Ammon's horn (tissue), 1 donor: ENCODE measurements at regions not wholly inside any gene's neighbourhood (a gene's known extent, or its start where the extent isn't known, plus 50 kb on each side); places are given as distances from the start of the nearest gene placed in this dataset.
"Not testable (repeated sequence)": the region's sequence is repeated elsewhere in the genome, so short reads cannot be mapped to it uniquely, and the experiment has no call there.

Experiments used
- DNase-seq: peaks from one replicate; pipeline ENCODE4 v3.0.0-alpha.2; 2016; ENCODE audit warnings: low spot score

- DNase-seq: no peak
Measured at GRCh38 chr3:21989341-21990042, 238.5 kb upstream of the ZNF385D start.

- no peak for DNase-seq
Measured at GRCh38 chr3:21991061-21991460, 240.1 kb upstream of the ZNF385D start.

- no peak for DNase-seq
Measured at GRCh38 chr3:21995079-21995607, 244.1 kb upstream of the ZNF385D start.

GRCh38 chr3:22007368-22007767 is 256.4 kb upstream of the ZNF385D start:
- no peak for DNase-seq

GRCh38 chr3:22010997-22011396 is 260.0 kb upstream of the ZNF385D start:
- no peak for DNase-seq

- DNase-seq: no peak
Measured at GRCh38 chr3:22012471-22012870, 261.5 kb upstream of the ZNF385D start.

GRCh38 chr3:22013641-22014040 is 262.6 kb upstream of the ZNF385D start:
- no peak for DNase-seq

- no peak for DNase-seq
Measured at GRCh38 chr3:22016197-22016596, 265.2 kb upstream of the ZNF385D start.

- not testable (repeated sequence) for DNase-seq
Measured at GRCh38 chr3:22024638-22025037, 273.6 kb upstream of the ZNF385D start.

GRCh38 chr3:22029480-22029879 is 278.5 kb upstream of the ZNF385D start:
- DNase-seq: no peak

- no peak for DNase-seq
Measured at GRCh38 chr3:22039161-22039560, 288.2 kb upstream of the ZNF385D start.

GRCh38 chr3:22040150-22040549 is 289.1 kb upstream of the ZNF385D start:
- no peak for DNase-seq

- DNase-seq: no peak
Measured at GRCh38 chr3:22045882-22046281, 294.9 kb upstream of the ZNF385D start.

- no peak for DNase-seq
Measured at GRCh38 chr3:22063500-22063899, 312.5 kb upstream of the ZNF385D start.

- DNase-seq: no peak
Measured at GRCh38 chr3:22068619-22069018, 317.6 kb upstream of the ZNF385D start.

- no peak for DNase-seq
Measured at GRCh38 chr3:22088204-22088603, 337.2 kb upstream of the ZNF385D start.

- no peak for DNase-seq
Measured at GRCh38 chr3:22089284-22089683, 338.3 kb upstream of the ZNF385D start.

GRCh38 chr3:22091329-22091728 is 340.3 kb upstream of the ZNF385D start:
- no peak for DNase-seq

GRCh38 chr3:22098021-22098420 is 347.0 kb upstream of the ZNF385D start:
- DNase-seq: no peak

- no peak for DNase-seq
Measured at GRCh38 chr3:22101351-22101750, 350.3 kb upstream of the ZNF385D start.

GRCh38 chr3:22101811-22102210 is 350.8 kb upstream of the ZNF385D start:
- DNase-seq: no peak

- DNase-seq: no peak
Measured at GRCh38 chr3:22103423-22103822, 352.4 kb upstream of the ZNF385D start.

GRCh38 chr3:22106213-22106896 is 355.3 kb upstream of the ZNF385D start:
- no peak for DNase-seq

GRCh38 chr3:22111226-22111625 is 360.2 kb upstream of the ZNF385D start:
- DNase-seq: no peak
